NOMO-1 (cell line): ENCODE measurements at regions not wholly inside any gene's neighbourhood (a gene's known extent, or its start where the extent isn't known, plus 50 kb on each side); places are given as distances from the start of the nearest gene placed in this dataset.

Experiments used
- DNase-seq, 2 experiments: peaks; one replicate each; lab custom pipeline; 2025; ENCODE audit not compliant: unreplicated experiment in 2 of 2; lab: John Stamatoyannopoulos, UW

GRCh38 chr15:26477044-26477443, 295.8 kb downstream of the GABRB3 start:
- DNase-seq: no peak

DNA sequence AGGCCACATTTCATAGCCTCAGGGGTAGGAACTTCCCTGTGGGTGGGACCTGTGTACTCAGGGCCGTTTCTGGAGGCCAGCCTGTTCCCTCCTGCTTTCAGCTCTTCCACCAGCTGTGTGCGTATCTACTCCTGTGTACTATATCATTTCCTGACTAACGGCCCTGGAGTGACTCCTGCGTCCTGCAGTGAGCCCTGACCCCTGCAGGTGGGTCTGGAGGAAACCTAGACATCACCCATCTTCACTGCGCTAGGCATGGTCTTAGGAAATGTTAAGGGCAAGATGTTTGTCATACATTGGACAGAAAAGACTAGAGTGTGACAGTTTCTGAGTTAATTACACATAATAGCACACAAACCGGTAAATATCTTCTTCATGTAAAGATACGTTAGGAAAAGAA, 297.3 kb downstream of the GABRB3 start:
- DNase-seq: no peak

DNA sequence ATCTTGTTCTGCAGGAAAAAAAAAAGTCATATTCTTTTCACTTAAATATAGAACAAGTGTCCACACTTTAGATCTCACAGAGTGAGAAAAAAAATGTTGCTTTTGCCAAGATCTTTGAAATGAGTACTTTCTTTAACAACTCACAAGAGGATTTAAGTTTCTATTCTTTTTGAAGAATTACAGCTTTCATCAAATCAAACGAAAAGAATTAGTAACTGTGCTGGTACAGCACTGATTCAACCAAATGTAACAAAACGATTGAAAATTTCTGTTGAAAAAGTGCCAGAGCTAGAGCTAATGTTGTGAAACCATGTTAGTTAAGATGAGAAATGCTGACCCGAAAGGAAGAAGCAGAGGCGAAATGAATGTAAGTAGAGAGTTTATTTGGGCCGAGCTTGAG, 300.2 kb downstream of the GABRB3 start:
- no peak for DNase-seq

- DNase-seq: no peak
Observed at GRCh38 chr15:26461847-26462608, 310.8 kb downstream of the GABRB3 start.

DNA sequence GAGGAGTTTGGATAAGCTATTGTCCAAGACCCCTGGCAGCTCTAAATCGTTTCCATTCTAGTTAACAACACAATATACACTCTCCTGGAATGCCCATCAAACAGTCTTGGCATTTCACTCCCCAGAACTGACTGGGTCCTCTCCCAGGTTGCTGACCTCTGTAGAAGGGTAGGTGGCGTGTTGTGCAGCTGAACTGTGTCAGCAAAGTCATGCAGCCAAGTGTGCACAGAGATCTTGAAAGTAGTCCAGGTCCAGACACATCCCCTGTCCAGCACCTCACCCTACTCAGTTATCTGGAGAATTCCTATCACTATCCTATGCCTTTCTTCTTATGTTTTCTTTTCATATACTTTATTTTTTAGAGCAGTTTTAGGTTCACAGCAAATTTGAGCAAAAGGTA, 312.7 kb downstream of the GABRB3 start:
- no peak for DNase-seq

DNA sequence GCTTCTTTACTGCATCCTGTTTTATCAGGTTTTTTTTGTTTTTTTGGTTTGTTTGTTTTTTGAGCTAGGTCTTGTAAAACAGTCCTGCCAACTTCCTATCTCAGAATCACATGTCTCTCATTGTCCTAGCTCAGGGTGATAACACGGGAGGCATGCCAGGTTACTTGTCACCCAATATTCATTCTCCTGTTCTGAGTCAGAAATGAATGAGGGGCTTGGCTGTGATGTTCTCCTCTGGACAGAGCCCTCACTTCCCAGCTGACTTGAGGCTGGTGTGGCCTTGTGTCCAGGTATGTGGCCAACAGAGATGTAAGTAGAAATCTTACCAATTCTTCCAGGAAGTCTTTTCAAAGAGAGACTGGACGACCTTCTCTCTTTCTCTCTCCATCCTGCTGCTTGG, 317.0 kb downstream of the GABRB3 start:
- DNase-seq: no peak

DNA sequence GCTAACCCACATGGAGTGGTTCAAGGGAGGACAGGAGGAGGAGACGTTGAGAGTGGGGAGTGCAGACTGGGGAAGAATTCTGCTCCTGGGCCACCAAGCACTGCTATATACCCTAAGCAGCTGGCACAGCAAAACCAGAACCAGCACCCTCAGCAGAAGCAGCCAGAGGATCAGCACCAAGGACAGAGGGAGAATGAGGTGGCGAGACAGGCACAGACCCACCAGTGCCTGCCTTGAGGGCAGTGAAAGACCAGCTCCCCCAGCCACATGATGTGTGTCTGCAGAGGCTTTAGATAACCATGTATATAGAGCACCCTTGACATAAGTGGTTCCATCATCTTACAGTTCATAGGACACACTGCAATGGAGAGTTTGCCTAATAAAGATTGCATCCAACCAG, 319.0 kb downstream of the GABRB3 start:
- no peak for DNase-seq

GRCh38 chr15:26451995-26452394, 320.9 kb downstream of the GABRB3 start:
- no peak for DNase-seq

- DNase-seq: no peak
Observed at GRCh38 chr15:26449291-26449690, 323.6 kb downstream of the GABRB3 start.

DNA sequence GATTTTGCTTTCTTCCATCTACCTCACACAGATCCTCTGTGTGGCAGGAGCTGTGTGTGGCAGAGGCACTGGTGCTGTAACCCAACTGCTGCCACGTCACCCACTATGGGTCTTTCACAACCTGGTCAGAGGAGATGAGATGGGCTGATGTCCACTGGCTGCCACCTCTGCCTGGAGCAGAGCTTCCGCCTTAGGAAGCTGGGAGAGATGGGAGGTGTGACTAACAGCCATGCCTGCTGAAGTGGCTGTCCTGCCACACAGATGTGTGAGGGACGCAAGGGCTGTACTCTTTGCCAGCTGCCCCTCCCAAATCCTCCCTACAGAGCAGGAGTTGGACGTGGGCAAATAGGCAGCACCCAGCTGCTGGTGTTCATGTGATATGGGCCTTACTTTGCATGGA, 329.5 kb downstream of the GABRB3 start:
- no peak for DNase-seq

GRCh38 chr15:26442680-26443079, 330.2 kb downstream of the GABRB3 start:
- no peak for DNase-seq

- DNase-seq: no peak
Observed at GRCh38 chr15:26439681-26440080, 333.2 kb downstream of the GABRB3 start.

DNA sequence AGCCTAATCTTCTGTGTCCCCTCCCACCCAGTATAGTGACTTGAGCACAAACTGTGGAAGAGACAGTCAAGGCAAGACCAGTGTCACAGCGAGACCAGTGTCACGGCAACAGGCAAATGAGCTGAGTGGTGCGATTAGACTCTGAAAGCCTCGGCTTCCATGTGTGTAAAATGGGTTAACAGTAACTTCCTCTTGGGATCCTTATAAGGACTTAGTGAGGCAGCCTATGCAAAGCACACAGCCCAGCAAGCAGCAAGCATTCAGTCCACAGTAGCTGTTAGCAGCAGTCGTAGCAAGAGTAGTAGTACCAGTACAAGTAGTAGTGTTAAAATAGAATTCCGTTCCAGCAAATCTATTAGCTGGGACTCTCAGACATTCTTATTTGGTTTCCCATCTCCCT, 334.1 kb downstream of the GABRB3 start:
- DNase-seq: no peak

- no peak for DNase-seq
Observed at GRCh38 chr15:26438316-26438715, 334.6 kb downstream of the GABRB3 start.

DNA sequence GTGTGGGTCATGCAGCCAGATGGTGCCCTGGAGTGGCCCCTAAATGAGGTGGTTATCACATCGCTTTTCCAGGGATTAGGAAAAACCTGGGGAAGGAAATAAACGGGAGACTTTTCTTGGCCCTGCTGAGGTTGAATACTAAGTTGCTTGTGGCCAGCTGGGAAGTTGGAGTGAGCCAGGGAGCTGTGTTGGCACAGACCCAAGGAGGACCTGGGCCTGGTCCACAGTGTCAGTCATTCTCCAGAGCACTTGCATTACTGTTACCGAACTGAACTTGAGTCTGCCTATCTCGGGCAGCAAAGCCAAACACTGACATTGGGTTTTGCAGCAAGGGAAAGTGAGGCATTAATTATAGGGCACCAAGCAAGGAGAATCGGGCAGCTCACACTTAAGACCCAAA, 339.0 kb downstream of the GABRB3 start:
- no peak for DNase-seq

DNA sequence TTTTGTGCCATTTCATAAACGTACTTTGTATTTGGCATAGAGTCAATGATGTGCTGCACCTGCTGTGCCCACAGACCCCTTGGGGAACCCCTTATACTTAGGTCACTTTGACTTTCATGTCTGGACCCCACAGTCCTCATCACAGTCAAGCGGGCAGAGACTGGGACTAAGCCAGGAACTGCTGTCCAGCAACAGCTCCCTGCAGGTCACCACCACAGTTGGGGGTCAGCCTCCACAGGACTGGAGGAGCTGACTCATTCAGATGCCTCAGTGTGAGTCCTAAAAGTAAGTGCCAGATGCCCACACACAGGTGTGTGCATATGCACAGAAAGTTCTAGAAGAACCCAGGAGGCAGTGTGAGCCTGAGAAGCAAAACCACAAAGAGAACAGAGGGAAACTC, 339.8 kb downstream of the GABRB3 start:
- DNase-seq: no peak

DNA sequence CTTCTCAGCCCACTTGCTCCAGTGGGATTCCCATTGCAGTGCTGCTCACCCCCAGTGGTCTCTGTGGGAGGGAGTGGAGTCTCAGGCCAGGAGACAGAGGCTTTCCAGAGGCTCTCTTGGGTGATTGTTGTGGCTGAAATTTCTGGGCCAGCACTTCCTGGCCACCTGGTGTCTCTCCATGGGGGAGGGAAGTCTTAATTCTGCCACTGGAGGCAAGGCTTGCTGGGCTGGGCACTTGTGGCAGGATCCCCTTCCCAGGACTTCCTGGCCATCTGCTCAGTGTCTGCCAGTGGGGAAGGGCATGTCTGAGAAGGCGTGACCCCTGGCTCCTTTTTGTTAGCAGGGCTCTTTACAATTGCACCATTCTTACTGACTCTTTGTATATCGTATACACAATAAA, 351.8 kb downstream of the GABRB3 start:
- no peak for DNase-seq

DNA sequence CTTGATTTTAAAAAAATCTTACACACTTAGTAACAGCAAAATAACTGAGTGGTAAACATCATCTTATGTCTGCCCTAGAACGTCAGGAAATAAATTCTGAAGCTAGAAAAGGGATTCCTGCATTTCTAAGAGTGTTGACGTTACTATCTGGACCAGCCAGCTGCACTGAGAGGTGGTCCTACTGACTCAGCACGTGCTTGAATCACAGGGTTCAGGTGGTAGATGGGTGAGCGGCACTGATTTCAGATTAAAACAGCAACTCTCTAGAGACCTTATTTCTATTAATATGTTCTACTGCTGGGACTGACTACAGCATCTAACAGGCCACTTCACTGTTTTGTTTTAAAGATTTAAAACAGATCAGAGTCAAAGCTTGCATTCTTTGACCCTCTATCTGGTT, 377.2 kb downstream of the GABRB3 start:
- DNase-seq: no peak

GRCh38 chr15:26394801-26395200, 378.1 kb downstream of the GABRB3 start:
- DNase-seq: no peak

GRCh38 chr15:26392956-26393355, 379.9 kb downstream of the GABRB3 start:
- DNase-seq: no peak

- DNase-seq: no peak
Observed at GRCh38 chr15:26391567-26392194, 381.2 kb downstream of the GABRB3 start.

GRCh38 chr15:26382444-26383072, 390.3 kb downstream of the GABRB3 start:
- DNase-seq: no peak
